GM13976 (cell line): ENCODE measurements at regions not wholly inside any gene's neighbourhood (a gene's known extent, or its start where the extent isn't known, plus 50 kb on each side); places are given as distances from the start of the nearest gene placed in this dataset.

Experiments used
- DNase-seq: peaks from one replicate; pipeline ENCODE4 v3.0.0; 2012; ENCODE audit warnings: low spot score
- in situ Hi-C: fragments of 300-500 bp; cut with MboI; formaldehyde crosslinking; loops from one replicate; pipeline ENCODE4 v1.12.0; 2022; ENCODE audit warnings: low sequenced_read_pairs, mixed read lengths, inconsistent platforms; ENCODE audit not compliant: unreplicated experiment
- TF ChIP-seq, protein P1 (sequence below): IDR thresholded peaks from 2 replicates; pipeline ENCODE4 v1.5.1; 2012; ENCODE audit warnings: borderline replicate concordance, mild to moderate bottlenecking; ENCODE audit not compliant: insufficient read depth; ENCODE audit errors: extremely low read depth, missing control alignments, control extremely low read depth

DNA sequence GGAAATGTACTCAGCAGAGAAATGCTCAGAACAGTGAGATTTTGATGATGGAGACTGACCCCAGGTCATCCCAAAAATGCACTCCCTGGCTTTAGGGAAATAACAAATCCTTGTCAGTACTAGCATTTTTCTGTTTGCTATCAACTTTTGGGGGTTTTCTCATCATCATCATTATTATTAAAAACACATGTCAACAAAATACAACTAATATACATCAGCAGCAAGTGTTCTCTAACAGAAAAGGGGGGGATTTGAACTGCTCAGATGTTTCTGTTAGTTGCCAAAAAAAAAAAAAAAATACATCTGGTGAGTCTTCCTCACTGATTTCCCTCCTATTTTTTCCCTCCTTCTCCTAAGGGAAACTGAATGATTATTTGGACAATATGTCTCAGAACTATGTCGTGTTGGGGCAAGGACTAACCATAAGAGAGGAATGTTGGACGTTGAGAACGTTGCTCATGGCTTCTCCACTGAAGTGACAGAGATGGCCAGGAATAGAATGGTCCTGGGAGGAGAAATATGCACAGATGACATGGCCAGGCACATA lies 230.0 kb upstream of the MCTP2 start:
- in situ Hi-C loops, result no loop called here
- DNase-seq, result no peak
- TF ChIP-seq, protein P1, sequence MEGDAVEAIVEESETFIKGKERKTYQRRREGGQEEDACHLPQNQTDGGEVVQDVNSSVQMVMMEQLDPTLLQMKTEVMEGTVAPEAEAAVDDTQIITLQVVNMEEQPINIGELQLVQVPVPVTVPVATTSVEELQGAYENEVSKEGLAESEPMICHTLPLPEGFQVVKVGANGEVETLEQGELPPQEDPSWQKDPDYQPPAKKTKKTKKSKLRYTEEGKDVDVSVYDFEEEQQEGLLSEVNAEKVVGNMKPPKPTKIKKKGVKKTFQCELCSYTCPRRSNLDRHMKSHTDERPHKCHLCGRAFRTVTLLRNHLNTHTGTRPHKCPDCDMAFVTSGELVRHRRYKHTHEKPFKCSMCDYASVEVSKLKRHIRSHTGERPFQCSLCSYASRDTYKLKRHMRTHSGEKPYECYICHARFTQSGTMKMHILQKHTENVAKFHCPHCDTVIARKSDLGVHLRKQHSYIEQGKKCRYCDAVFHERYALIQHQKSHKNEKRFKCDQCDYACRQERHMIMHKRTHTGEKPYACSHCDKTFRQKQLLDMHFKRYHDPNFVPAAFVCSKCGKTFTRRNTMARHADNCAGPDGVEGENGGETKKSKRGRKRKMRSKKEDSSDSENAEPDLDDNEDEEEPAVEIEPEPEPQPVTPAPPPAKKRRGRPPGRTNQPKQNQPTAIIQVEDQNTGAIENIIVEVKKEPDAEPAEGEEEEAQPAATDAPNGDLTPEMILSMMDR, result no peak

DNA sequence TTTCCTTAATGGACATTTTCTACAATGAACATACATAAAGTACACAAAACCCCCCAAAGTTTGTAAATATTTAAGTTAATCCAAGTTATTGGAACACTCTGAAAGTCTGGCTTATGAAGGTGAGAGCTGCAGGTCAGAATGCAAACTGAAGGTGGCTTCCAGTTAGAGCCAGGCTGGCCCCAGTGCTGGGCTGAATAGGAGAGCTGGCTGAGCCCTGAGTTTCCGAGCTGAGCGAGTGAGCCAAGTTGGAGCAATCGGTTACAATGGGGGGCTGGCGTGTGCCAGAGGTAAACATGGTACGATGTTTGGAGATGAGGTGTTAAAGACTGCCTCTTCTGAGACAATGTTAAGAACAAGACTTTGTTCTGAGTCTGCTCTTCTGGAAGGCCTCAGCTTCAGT lies 230.8 kb upstream of the MCTP2 start:
- TF ChIP-seq, protein P1, result no peak
- no peak for DNase-seq
- in situ Hi-C loops, result no loop called here

DNA sequence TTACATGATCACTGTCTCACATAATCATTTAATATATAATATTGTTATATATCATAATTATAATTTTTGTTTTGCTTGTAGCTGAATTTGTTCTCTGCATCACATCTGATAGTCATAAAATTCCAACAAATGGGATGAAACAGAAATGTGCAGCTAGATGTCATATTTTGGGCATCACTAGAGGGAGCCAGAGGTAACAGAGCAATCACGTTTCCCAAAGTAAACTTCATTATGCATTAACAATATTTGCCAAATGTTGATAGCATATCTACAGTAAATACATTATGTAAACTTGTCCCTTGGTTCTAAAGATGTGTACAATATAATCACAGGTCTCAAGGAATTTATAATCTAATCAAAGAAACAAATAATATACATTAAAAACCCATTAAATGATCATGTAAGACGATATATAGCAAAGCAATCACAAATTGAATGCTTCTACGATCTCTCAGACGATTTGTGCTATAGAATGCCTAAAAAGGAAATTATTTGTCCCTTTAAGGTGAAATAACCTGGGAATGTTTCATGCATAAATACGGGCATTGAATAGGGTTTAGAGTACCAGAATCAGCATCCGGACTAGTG lies 234.2 kb upstream of the MCTP2 start:
- TF ChIP-seq, protein P1, result peak; percentile 60
- in situ Hi-C loops, result no loop called here
- DNase-seq, result no peak

DNA sequence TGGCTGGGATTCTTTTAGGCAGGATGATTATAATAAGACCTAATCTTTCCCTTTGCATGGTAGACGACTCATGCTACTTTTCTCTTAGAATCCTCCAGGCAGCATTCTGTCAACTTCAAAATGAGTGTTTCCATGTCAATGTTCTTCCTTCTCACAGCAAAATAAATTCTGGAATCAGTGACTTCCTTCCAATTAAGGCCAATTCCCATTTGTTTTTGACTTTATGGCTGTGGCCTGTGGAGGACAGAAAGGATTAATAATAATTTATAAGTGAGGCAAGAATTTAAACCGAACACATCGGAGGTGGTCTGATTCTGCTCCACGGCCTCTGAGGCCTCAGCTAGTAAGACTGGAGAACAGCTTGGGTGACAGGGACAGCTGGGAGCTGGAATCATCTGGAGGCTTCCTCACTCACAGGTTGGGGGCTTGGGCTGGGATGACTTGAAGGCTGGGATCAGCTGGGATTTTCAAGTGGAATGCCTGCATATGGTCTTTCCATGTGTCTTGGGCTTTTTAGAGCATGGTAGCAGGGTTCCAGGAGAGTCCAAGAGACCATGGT lies 241.8 kb upstream of the MCTP2 start:
- in situ Hi-C loops, result no loop called here

DNA sequence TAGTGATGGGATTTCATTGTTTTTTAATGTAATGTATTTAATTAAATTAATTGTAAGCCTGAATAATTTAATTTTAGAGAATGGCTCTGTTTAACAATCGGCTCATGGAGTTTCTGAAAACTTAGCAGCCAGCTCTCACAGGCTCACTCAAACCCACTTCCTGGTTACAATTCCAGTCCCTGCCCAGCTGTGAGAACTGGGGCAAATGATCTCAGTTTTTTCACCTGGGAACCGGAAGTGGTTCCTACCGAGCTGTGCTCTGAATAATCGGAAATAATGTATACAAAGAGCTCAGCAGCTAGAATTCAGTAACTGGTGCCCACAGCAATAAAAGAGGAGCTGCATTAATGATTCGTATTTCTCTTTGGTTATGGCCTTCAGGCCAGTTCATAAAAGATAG lies 244.3 kb upstream of the MCTP2 start:
- TF ChIP-seq, protein P1, result no peak
- in situ Hi-C loops, result no loop called here

More for the DNA sequence above, 241.8 kb upstream of the MCTP2 start:
- no peak for DNase-seq
- TF ChIP-seq, protein P1, result no peak

DNA sequence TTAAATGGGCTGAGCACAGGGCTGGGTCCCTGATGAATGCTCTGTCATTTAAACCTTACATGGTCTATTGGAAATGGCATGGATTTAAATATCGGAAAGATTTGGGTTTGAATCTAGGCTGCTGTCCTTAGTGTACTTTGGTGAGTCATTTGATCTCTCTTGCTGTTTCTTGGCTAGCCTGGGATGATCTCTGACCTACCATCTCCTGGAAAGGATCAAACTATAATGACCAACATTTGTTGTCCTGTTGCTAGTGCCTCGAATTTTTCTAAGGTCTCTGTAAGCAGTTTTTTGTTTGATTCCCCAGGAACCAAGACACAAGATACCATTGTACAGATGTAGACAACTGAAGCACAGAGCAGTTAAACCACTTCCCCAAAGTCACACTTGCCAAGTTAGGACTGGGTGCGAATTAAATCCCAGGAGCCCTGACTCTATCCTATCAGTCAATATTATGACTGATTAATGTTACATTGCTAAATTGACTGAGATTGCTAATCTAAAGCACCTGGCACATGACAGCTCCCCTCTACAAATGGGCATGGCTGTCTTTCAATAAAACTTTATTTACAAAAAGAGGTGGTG lies 244.9 kb upstream of the MCTP2 start:
- no peak for DNase-seq
- in situ Hi-C loops, result no loop called here
- TF ChIP-seq, protein P1, result no peak

More for the DNA sequence above, 244.3 kb upstream of the MCTP2 start:
- DNase-seq, result no peak
